HG03139 (cell line): ENCODE measurements at regions not wholly inside any gene's neighbourhood (a gene's known extent, or its start where the extent isn't known, plus 50 kb on each side); places are given as distances from the start of the nearest gene placed in this dataset.
"Not testable (repeated sequence)": the region's sequence is repeated elsewhere in the genome, so short reads cannot be mapped to it uniquely, and the experiment has no call there.

ENCODE experiments used
- ATAC-seq: cut with Tn5 transposase; IDR thresholded peaks from one replicate; pipeline ENCODE4 v1.9.1; 2021; ENCODE audit not compliant: unreplicated experiment

- not testable (repeated sequence) for ATAC-seq
Measured at GRCh38 chr11:25488176-25488575, 843.8 kb upstream of the ANO3 start.

- not testable (repeated sequence) for ATAC-seq
Measured at GRCh38 chr11:25501426-25501825, 830.5 kb upstream of the ANO3 start.

- ATAC-seq, result no peak
Measured at GRCh38 chr11:25515576-25515975, 816.4 kb upstream of the ANO3 start.

- no peak for ATAC-seq
Measured at GRCh38 chr11:25520459-25520858, 811.5 kb upstream of the ANO3 start.

- no peak for ATAC-seq
Measured at GRCh38 chr11:25527841-25528240, 804.1 kb upstream of the ANO3 start.

- no peak for ATAC-seq
Measured at GRCh38 chr11:25529572-25529971, 802.4 kb upstream of the ANO3 start.

GRCh38 chr11:25535467-25536272 lies 796.3 kb upstream of the ANO3 start:
- no peak for ATAC-seq

- no peak for ATAC-seq
Measured at GRCh38 chr11:25536289-25536688, 795.6 kb upstream of the ANO3 start.

- no peak for ATAC-seq
Measured at GRCh38 chr11:25537393-25537792, 794.5 kb upstream of the ANO3 start.

GRCh38 chr11:25547292-25547691 lies 784.6 kb upstream of the ANO3 start:
- no peak for ATAC-seq

- no peak for ATAC-seq
Measured at GRCh38 chr11:25562417-25562816, 769.5 kb upstream of the ANO3 start.

GRCh38 chr11:25565846-25566245 lies 766.1 kb upstream of the ANO3 start:
- ATAC-seq, result no peak

GRCh38 chr11:25566298-25567200 lies 765.4 kb upstream of the ANO3 start:
- no peak for ATAC-seq

- no peak for ATAC-seq
Measured at GRCh38 chr11:25576320-25576719, 755.6 kb upstream of the ANO3 start.

- not testable (repeated sequence) for ATAC-seq
Measured at GRCh38 chr11:25579554-25579953, 752.4 kb upstream of the ANO3 start.

GRCh38 chr11:25583596-25583995 lies 748.3 kb upstream of the ANO3 start:
- ATAC-seq, result no peak

- no peak for ATAC-seq
Measured at GRCh38 chr11:25587496-25587895, 744.4 kb upstream of the ANO3 start.

GRCh38 chr11:25593221-25593620 lies 738.7 kb upstream of the ANO3 start:
- no peak for ATAC-seq

GRCh38 chr11:25596701-25597100 lies 735.2 kb upstream of the ANO3 start:
- no peak for ATAC-seq

- no peak for ATAC-seq
Measured at GRCh38 chr11:25597696-25598095, 734.2 kb upstream of the ANO3 start.

- no peak for ATAC-seq
Measured at GRCh38 chr11:25602149-25602548, 729.8 kb upstream of the ANO3 start.

GRCh38 chr11:25602959-25603358 lies 729.0 kb upstream of the ANO3 start:
- no peak for ATAC-seq
